Coronary artery (tissue), 2 donors: ENCODE measurements at regions not wholly inside any gene's neighbourhood (a gene's known extent, or its start where the extent isn't known, plus 50 kb on each side); places are given as distances from the start of the nearest gene placed in this dataset.
"Not testable (repeated sequence)": the region's sequence is repeated elsewhere in the genome, so short reads cannot be mapped to it uniquely, and the experiment has no call there.

Experiments
- DNase-seq: peaks from one replicate; pipeline ENCODE4 v3.0.0-alpha.2; 2017; ENCODE audit warnings: low spot score
- H3K27ac ChIP-seq, 2 donors: fragments of 200-600 bp; sonication (generic); one replicate each; pipeline ENCODE4 v1.5.1; 2016 to 2019
- H3K4me3 ChIP-seq: fragments of 200-600 bp; sonication (generic); 2 replicates; pipeline ENCODE4 v1.5.1; 2016; ENCODE audit warnings: mild to moderate bottlenecking, moderate library complexity
- CTCF ChIP-seq: fragments of 200-600 bp; sonication (generic); IDR thresholded peaks from one replicate; pipeline ENCODE4 v1.5.1; 2019; ENCODE audit warnings: antibody characterized with exemption

- TF ChIP-seq CTCF = no peak
- H3K4me3 ChIP-seq = no peak overlapping the region
- no peak overlapping the region for H3K27ac ChIP-seq
- no peak for DNase-seq
Measured at GRCh38 chr1:241447031-241447644, 72.4 kb downstream of the FH start.

GRCh38 chr1:241444836-241445235 lies 74.7 kb downstream of the FH start:
- TF ChIP-seq CTCF = no peak

DNA sequence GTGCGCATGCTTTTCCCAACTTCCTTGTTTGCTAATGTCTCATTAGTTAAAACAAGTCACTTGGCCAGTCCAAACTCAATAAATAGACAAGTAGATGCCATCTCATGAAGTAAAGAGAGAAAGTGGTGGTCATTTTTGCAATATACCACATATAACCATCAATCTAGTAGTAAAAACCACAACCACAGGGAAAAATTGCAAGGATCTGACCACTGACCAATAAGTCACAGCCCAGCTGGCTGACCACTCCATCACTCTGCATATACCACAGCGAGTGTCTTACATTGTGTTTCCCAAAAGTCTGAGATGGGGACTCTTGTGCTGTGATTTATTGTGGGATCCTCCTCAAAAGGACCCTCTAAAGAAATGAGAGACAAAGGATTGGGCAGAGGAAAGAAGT lies 76.0 kb downstream of the FH start:
- TF ChIP-seq CTCF = no peak
- Histone ChIP-seq H3K27ac (no peak overlapping the region), H3K4me3 (no peak overlapping the region)
- DNase-seq = no peak

More at GRCh38 chr1:241444836-241445235, 74.7 kb downstream of the FH start:
- DNase-seq = no peak
- Histone ChIP-seq H3K4me3 (no peak overlapping the region), H3K27ac (no peak overlapping the region)

GRCh38 chr1:241442686-241443085 lies 76.9 kb downstream of the FH start:
- TF ChIP-seq CTCF = no peak
- DNase-seq = no peak
- H3K4me3 ChIP-seq = no peak overlapping the region
- H3K27ac ChIP-seq = no peak overlapping the region

- DNase-seq = no peak
- Histone ChIP-seq H3K27ac (no peak overlapping the region), H3K4me3 (no peak overlapping the region)
- no peak for TF ChIP-seq CTCF
Measured at GRCh38 chr1:241440904-241441303, 78.7 kb downstream of the FH start.

GRCh38 chr1:241438686-241439085 lies 80.9 kb downstream of the FH start:
- H3K4me3 ChIP-seq, H3K27ac ChIP-seq, DNase-seq: not testable (repeated sequence)

DNA sequence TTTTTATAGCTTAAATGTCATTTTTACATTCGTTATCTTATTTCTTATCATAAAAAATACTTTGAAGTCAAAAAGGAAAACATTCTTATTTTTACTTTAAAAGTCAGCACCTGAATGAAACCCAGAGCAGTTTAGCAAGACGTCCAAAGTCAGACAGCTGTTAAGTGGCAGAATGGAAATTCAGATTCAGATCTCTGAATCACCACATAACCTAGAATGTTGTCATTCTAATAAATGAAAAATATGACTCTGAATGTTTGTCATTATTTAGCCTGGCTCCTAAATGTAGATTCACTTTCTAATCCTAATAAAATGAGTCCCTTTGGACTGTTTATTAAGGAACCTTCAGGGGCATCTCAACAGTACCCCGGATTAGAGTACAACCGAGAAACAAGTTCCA lies 75.2 kb upstream of the RGS7 start:
- no peak overlapping the region for H3K4me3 ChIP-seq
- TF ChIP-seq CTCF = no peak
- no peak overlapping the region for H3K27ac ChIP-seq
- DNase-seq = no peak

DNA sequence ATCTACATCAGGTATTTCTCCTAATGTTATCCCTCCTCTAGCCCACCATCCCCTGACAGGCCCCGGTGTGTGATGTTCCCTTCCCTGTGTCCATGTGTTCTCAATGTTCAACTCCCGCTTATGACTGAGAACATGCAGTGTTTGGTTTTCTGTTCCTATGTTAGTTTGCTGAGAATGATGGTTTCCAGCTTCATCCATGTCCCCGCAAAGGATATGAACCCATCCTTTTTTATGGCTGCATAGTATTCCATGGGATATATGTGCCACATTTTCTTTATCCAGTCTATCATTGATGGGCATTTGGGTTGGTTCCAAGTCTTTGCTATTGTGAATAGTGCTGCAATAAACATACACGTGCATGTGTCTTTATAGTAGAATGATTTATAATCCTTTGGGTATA lies 68.1 kb upstream of the RGS7 start:
- DNase-seq, H3K4me3 ChIP-seq, H3K27ac ChIP-seq: not testable (repeated sequence)
